Hematopoietic multipotent progenitor cell (in vitro differentiated cells): ENCODE measurements at regions not wholly inside any gene's neighbourhood (a gene's known extent, or its start where the extent isn't known, plus 50 kb on each side); places are given as distances from the start of the nearest gene placed in this dataset.
A peak's percentile ranks its signal among the peaks of the same experiment; 100 is the strongest.
"Not testable (repeated sequence)": the region's sequence is repeated elsewhere in the genome, so short reads cannot be mapped to it uniquely, and the experiment has no call there.

Experiments used
- DNase-seq, 3 donors: peaks; one replicate each; pipeline ENCODE4 v3.0.0-alpha.2; 2011 to 2015; ENCODE audit warnings: low read depth in 2 of 3, low spot score in 2 of 3

DNA sequence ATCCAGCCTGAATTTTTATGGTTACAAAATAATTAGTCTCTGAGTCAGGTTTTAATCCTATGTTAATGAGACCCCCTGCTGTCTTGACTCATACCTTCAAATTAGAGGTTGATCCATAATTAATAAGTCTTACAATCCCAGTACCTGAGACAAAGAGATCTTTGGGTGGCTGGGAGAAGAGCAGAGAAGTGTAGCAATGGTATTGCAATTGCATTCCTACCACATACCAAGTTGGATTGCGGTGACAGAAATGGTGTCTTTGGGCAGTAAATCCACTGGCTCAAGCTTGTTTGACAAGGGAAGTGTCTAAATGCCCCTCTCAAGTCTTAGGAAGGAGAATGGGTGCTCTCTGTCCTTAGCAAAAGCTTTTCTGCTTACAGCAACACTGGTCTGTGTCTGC, 150.4 kb downstream of the BTBD3 start:
- DNase-seq: no peak

DNA sequence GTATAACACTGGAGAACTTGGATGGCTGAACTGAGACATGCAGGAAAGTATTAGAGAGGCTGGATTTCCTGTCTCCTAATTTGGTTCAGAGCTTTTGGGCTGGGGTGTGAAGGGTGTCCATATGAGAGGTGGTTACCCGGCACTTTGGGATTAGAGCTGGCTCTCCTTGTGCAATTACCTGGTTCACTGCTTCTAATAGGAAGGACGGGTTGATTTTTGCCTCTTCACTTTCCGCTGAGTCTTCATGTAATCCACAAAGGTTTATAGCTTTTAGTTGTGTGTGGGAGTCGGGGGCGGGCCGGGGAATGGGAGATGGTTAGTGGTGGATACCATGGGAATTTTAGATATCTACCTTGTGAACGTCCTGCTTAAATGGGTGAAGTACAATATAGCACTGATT, 151.5 kb downstream of the BTBD3 start:
- no peak for DNase-seq

DNA sequence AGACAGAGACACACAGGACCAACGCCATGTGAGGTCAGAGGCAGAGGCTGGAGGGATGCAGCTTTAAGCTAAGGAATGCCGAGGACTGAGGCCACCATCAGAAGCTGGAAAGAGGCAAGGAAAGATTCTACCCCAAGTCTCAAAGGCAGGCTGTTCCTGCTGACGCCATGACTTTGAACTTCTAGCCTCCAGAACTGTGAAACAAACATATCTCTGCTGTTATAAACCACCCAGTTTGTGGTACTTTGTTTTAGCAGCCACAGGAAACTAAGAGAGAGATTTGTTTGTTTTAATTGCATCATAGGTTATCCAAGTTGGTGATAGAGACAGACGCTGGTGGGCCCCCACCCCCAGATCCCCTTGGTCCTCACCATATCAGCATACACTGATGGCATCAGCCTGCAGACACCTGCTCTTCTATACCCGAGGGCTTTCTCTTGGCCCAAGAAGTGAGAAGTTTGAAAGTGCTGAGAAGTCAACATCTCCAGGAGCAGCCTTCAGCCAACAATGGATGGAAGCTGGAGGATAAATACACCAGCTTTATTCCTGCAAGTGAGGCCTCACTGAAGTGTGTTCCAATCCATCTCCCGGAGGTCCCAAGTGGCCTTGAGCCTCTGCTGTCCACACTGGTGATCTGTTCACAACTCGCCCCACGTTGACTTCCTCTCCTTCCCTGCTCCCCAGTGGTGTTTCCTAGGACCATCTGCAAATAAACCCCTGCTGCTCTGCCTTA, 154.7 kb downstream of the BTBD3 start:
- DNase-seq: no peak

DNA sequence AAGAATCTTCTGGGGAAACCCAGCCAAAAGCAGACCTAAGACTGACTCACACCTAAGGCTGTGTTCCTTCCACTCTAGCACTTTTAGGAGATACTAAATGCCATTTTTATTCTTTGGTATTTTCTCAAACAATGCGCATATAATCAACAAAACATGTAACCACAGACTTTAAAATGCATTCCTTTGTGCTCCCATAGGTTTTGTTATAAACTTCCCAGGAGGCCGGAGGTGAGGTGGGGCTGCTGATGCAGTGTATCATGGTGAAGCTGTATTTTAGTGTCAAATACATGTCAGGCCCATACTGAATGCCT, 155.2 kb downstream of the BTBD3 start:
- DNase-seq: no peak

DNA sequence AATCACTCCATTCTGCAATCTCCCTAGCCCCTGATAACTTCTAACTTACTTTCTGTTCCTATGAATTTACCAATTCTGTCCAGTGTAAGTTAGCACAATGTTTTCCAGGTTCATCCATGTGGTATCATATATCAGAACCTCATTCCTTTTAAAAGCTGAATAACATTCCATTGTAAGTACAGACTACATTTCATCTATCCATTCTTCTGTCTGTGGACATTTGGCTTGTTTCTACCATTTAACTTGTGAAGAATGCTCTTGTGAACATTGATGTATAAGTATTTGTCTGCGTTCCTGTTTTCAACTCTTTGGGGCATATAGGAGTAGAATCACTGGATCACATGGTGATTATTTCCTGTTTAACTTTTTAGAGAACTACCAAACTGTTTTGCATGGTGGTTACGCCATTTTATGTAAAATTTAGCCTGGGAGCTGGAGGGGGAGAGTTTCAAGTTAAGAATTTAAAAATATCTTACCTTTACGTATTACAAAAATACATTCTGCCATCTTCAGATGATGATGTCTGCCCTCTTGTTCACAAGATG, 156.5 kb downstream of the BTBD3 start:
- DNase-seq: no peak

DNA sequence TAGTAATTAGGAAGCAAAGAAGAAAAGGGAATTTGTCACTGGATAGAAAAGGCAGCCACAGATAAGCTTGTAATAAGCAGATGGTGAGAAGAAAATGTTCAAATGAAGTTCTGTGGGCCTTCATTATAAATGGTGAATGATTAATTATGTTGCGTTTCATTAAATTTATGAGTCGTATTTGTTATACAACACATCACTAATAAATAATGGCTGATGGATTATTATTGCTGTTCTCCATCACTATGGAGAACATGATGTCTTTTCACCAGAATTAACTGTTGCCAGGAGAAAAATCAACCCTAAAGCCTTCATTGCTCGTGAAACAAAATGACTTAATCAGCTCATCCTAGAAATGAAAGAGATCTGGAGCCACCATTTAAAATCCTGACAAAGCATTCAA, 158.5 kb downstream of the BTBD3 start:
- DNase-seq: no peak

DNA sequence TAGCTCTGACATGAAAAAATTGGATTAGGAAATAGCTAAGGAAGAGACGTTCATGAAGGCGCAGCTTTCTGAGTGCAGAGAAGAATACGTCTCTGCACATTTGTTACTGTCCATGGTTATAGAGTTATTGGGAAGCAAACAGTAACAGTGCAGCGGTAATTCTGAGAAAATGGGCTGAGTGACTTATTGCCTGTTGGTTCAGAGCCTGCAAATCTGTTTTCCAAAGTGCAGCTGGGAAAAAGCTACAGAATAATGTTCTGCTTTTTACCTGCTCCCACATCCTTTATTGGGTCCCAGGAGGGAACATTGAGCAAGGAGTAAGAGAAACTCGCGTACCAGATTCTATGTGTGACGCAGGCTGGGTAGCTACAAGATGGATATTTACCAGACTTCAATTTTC, 160.2 kb downstream of the BTBD3 start:
- DNase-seq: no peak

DNA sequence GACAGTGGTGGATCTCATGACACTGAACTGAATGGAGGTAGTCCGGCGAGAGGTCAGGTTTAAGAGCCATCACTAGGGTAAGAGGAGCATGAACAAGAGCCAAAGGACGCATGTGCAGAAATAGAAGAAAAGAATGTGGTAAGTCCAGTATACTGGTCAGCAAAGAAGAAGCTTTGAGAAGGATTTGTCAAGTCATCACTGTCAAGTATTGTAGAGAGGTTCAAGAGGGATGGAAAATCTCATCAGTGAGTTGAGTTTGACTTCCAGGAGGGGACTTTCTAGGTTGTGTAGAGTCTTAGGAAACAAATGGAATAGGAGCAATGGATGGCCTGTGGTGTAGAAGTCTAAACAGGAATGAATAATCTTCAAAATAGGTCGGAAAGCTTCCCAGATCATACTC, 161.8 kb downstream of the BTBD3 start:
- no peak for DNase-seq

DNA sequence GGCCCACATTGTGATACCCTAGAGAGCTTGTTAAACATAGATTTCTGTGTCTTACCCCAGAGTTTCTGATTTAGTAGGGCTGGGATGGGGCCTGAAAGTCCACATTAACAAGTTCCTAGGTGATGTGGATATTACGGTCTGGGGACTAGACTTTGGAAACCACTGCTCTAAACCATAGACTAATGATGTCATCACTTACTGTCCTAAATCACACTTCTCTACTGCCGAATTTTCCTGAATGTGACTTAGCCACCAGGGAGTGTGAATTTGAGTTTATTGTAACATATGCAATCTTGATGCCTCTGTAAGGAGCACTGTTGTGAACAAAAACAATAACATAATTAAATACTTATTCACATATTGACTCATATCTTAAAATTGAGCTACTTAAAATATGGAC, 165.6 kb downstream of the BTBD3 start:
- no peak for DNase-seq

DNA sequence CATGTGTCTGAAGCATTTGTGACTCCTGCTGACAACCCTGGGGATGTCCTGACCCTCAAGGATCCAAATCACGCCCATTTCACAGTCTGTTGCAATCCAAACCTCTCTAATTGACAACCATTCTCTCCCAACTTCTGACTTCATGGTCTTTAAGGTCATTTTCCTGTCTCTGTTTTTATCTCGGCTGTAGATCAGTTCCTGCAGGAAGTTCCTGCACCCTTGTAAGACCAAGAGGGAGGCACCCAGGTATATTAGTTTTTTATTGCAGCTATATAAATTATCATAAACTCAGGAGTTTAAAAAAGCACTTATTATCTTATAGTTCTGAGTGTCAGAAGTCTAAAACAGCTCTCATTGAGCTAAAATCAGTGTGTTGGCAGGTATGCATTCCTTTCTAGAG, 166.8 kb downstream of the BTBD3 start:
- no peak for DNase-seq

DNA sequence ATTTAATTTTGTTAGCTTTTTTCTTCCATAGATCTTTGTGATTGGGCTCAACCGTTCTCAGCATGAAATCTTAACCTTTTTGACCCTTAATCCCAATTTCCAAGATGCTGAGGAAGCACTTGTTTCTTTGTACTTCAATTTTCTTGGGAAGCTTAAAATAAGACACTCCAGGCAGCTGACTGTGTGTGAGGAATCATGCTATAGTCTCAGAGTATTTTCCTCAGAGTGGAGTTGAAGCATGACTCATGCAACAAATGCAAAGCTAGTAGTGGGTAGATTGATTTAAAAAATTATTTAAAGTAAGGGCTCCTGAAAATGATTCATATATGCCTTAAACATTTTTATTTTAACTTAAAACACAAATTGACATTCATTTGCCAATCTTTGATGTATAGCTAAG, 168.7 kb downstream of the BTBD3 start:
- no peak for DNase-seq

DNA sequence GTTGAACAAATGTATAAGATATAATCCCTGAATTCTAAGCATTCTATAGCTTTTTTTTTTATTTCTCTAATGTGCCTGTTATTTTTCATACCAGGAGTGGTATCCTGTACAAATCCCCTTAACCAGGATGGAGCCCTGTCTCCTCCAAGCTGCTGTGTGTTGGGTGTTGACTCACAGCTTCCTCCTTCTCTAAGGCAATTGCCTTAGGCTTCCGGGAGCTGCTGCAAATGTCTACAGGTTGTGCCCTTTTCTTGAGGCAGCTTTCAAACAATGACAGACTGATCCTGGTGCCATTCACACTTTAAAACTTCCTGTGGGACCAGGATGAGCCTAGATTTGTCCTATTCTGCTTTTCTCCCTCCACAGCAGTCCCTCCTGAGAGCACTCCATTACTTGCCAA, 173.2 kb downstream of the BTBD3 start:
- no peak for DNase-seq

DNA sequence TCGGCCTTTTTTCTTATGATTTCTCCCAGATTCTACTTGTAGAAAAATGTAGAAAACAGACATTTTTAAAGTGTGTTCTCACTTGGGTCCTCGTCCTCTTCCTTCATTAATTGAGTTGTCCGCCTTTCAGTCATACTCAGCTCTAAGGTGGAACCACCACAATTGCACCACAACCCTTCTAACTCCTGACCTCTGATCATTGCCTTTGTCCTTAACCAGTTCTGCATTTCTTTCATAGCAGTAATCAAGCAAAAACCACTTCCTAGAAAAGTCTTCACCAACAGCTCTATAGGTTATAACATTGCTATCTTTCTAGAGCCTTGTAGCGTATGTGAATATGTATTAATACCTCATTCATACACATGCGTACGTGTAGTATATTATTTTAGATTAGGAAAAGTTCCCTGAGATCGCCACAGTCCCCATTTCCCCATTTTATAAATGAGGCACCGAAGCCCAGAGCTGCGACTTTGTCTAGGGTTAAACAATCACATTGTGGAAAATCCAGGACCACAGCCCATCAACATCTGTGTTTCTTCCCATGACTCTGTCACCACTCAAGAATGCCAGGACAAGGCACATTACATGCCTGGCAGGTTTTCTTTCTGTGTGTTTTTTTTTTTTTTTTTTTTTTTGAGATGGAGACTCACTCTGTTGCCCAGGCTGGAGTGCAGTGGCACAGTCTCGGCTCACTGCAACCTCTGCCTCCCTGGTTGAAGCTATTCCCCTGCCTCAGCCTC, 175.5 kb downstream of the BTBD3 start:
- DNase-seq: peak in 1 of 3 donors; percentile 14

DNA sequence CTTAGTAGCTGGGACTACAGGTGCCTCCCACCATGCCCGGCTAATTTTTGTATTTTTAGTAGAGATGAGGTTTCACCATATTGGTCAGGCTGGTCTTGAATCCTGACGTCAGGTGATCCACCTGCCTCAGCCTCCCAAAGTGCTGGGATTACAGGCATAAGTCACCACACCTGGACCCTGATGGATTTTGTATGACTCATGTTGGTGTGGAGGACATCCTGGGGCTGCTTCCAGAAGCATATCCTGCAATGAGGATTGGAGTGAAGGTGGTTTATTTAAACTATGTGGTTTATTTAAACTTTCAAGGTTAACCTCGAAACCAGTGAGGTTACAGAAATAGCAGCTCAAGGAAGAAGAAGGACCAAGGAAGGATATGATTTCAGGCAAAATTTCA, 176.1 kb downstream of the BTBD3 start:
- not testable (repeated sequence) for DNase-seq

DNA sequence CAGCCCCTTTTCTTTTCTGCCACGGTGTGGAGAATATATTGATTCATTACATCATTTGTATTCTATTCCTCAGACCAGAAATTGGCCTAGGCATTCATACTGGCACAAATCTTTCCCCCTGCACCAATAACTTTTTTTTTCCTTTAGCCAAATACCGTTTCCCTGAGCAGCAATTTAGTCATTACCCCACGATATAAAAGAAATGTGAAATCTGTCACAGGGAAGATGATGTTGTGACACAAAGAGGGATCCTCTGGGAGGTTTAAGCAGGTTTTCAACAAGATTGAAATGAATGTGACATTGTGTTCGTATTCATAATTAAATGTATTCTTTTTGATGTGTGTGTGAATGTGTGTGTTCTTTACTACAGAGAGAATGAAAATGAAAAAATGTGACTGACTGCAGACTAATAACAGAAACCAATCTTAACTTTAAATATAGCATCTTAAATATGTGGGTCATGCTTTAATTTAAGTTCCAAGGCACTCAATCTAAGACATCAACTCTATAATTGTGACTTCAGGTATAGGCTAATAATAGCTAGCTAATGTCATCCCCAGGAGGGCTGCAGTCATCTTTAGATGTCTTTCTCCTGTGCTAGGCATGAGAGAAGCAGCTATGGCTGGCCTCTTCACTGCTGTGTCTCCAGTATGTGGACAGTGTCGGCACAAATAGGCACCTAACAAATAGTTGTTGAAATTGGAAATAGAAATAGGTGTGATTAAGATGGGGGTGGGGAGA, 177.7 kb downstream of the BTBD3 start:
- no peak for DNase-seq

DNA sequence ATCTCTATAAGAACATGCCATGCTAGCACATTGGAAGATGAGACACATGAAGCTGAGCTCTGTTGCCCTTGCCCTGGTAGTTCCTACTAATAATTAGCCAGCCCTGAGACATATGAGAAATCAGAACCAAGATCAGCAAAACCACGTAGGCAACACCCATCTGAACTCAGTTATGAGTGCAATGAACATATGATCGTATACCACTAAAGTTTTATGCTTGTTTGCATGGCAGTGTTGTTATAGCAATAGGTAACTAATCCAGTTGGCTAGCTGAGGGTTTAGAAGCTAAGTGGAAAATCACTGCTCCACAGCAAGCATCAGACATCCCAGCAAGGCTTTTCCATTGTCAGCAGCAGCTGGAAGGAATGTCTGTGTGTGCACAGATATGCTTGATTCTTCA, 180.7 kb downstream of the BTBD3 start:
- DNase-seq: no peak

DNA sequence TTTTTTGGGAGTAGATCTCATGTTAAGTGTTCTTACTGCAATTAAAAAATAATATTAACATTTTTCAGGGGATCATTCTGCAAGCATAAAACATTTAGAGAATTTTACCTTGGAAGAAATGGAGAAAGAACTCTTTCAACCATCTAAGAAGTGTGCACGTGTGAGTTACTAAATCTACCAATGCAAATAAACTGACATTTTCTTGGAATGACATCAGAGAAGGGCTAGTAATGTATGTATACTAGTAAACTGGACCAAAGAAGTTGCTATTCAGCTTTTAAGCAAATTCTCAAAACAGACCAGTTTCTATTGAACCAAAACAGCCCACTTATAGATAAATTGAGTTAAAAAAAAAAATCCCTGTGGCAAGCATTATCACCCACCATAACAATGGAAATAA, 191.2 kb downstream of the BTBD3 start:
- DNase-seq: no peak

DNA sequence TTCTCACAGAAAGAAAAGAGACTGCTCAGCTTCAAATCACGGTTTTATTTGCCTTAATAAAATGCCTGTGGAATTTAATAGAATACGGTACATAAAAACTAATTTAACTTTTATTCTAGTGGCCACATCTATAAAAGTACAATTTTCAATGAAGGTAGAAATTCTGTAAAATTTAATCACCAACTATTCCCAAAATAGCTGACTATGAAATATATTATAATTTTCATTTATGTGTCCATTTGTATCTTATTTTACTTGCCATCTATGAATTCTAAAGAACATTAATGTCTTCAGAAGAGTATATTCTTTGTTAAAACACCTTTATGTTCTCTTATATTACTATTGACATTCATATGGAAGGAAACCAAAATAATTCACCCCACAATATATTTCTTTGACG, 192.6 kb downstream of the BTBD3 start:
- DNase-seq: no peak

DNA sequence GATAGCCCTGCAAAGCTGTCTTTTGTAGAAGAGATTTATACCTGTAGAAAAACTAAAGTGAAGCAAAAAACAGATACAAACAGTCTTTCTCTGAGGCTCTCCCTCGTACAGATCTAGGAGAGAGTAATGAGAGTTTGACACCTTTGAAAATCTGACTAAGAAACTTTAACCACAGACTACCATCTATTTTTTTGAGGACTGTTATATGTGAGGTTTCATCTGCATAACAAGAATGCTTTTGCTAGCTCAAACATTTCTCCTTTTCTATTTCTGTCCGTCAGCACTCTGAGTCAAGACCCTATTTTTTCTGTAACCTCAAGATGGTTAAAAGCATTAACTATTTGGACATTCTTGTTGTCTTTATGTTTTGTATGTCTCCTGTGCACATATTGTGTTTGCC, 193.0 kb downstream of the BTBD3 start:
- DNase-seq: no peak

DNA sequence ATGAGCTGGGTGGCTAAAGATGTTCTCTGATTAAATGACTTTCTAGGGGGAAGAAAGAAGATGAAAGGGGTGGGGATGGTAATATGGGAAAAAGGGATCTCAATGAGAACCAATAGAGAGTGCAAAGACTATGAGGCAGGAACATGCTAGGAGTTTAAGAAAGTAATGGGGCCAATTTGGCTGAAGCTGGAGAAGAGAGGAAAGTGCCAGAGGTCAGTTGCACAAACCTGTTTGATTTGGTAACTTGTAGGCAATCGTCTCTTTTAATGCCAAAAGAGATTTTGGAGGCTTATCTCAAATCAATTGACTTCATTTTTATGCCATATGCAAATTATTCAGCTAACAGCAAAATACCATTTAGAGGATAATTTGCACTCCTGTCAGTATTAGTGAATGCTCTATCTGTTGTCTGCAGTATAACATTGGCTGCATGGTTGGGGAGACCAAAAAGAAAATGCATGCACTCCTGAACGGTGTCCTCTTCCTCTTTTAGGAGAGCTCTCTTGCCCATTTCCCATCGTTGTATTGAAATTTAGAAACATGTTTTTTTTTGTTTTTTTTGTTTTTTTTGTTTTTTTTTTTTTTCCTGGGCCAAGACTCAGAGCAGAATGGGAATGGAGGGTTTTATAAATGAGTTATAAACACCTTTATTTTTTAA, 193.9 kb downstream of the BTBD3 start:
- no peak for DNase-seq

DNA sequence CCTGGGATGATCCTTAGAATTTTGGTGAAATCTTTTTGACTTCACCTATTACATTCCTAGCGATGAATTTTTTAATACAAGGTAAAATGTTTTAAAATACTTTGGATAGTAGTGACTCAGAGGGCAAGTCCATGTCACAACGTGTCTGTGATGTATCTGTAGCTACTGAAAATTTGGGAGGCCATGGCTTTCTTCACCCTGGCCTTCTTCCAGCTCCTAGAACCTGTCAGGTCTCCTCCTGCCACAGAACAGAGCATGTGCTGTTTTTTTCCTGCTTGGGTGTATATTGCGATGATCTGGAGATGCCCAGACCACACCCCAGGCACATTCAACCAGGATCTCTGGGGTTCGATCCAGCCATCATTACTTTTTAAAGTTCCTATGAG, 194.4 kb downstream of the BTBD3 start:
- no peak for DNase-seq
